HG02885 (cell line): ENCODE measurements at regions not wholly inside any gene's neighbourhood (a gene's known extent, or its start where the extent isn't known, plus 50 kb on each side); places are given as distances from the start of the nearest gene placed in this dataset.
"Not testable (repeated sequence)": the region's sequence is repeated elsewhere in the genome, so short reads cannot be mapped to it uniquely, and the experiment has no call there.

Source experiments
- ATAC-seq: cut with Tn5 transposase; IDR thresholded peaks from one replicate; pipeline ENCODE4 v1.9.1; 2021; ENCODE audit warnings: mild to moderate bottlenecking; ENCODE audit not compliant: unreplicated experiment, poor library complexity

DNA sequence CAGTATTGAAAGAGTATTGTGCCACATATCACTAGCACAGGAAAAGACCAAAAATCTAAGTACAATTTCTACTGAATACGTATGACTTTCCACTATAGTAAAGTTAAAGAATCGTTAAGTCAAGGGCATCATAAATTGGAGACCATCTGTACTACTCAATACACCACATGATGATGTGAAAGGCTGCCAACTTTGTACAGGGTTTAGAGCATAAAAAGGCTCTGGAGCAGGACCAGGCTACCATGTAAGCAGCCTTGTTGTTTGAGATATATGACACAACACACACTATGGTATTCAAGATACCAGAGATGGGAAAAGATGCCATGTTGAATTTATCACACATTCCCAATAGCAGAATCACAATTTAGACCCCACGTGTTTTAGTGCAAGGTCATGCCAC, 294.9 kb upstream of the TRPC5 start:
- ATAC-seq = no peak

- ATAC-seq = no peak
Measured at GRCh38 chrX:112368371-112368770, 285.8 kb upstream of the TRPC5 start.

- ATAC-seq = no peak
Measured at GRCh38 chrX:112367065-112367464, 284.5 kb upstream of the TRPC5 start.

DNA sequence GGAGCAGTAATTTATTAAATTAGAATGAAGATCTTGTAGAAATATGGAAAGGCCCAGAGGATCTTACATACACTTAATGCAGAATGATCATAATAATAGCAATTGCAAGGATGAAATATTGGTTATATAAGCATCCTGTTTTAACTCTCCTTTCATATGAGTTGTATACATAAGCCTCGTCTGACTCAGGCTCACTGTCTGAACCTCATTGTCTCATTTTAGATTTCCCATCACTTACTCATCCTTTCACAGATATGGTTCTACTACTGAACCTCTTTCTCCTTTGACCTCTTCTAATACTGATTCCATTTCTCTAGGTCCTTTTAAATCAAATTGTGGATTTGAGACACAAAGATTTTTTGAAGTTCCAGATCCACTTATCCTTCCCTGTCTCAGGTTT, 277.3 kb upstream of the TRPC5 start:
- no peak for ATAC-seq

DNA sequence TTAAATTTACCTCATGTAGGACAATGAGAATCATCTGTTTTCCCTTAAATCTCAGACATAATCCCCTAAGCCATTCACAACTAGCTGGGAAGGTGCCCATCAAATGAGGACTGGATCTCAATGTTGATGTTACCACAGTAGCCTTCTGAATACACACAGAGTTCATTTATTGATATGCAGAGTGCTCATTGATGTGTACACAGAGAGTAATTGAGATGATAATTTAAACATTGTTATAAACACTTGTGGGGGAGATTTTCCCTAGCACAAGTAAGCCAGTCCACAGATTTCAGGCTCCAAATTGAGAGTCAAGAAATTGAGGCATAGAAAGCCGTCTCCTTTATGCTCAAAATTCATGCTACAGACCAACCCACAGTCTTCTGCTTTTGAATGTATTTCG, 273.4 kb upstream of the TRPC5 start:
- ATAC-seq = no peak

DNA sequence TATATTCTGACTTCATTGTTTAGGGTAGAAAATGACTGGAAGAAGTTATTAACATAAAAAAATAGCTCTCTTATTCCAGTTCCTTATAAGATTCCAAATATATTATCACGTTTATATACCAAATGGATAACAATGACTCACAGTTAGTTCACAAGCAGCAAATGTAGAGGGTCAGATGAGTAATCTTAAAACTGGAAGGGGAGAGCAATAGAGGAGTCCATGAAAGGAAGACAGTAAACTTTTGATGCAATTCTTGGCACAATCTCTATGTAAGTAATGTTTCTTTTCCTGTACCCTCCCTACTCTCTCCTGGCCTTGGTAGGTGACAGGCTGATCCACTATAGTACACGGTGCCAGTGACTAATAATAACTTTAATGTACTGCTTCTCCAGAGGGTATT, 259.0 kb upstream of the TRPC5 start:
- no peak for ATAC-seq

DNA sequence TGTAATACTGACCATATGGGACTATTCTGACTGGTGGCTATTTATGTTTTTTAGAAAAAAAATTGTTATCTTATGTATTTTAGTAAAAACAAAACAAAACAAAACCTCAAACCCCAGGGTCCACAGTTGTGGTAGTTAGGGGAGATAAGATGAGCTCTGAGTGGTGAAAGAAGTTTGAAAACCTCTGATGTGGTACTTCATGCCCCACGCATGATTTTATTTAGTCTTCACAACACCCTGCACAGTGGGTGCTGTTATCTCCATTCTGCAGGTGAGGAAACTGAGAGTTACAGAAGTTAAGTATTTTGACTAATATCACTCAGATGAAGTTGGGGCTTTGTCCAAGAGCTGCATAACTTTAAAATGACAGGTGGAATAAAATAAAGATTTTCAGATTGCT, 230.6 kb upstream of the TRPC5 start:
- ATAC-seq = peak; percentile 69

DNA sequence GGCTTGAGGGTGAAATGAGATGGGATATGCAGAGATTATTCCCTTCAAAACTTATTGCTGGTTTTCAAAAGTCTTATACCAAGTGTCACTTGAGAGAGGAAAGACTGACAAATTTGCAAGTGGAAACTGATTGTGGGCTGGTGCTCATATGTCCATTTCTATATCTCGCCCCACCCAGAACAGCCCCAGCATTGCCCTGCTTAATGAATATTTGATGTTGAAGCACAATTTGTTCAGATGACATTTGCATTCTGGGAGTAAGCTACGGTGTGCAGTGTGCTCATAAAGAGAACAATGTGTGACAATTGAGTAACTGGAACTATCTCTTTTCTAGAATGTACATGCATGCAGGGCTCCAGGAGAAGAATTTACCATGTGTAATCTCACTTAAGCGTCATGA, 223.5 kb upstream of the TRPC5 start:
- ATAC-seq = no peak

DNA sequence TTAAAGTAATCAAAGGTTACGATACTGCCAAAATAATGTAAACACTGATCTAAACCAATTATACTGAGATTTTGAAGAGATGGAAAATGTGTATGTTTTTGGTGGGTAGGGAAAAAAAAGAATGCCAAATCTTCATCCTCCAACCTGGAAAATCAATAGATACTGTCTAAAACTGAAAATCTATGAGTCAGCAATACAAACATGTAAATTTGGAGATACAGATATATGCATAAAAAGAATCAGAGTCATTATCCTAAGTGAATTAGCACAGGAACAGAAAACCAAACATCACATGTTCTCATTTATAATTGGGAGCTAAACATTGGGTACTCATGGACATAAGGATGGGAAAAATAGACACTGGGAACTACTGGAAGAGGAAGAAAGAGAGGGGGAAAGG, 197.4 kb upstream of the TRPC5 start:
- no peak for ATAC-seq

DNA sequence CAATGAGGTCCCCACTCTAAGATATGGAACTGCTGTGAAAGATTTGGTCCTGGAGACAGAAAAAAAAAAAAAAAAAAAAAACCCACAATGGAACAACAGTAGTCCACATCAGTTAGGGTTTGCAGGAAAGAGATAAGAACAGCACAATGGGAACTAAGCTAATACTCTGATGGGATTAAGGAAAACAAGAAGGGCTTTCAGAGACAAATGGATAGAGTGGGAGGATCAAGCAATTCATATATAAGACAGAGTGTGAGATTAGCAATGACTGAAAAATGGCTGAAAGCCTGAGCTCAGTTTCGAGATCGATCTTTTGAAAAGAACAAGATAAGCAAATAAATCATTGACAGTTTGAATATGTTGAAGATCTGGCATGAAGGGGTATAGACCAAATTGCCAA, 188.4 kb upstream of the TRPC5 start:
- ATAC-seq = no peak

GRCh38 chrX:112266136-112266535, 183.6 kb upstream of the TRPC5 start:
- no peak for ATAC-seq

- ATAC-seq = no peak
Measured at GRCh38 chrX:112259375-112259774, 176.8 kb upstream of the TRPC5 start.

DNA sequence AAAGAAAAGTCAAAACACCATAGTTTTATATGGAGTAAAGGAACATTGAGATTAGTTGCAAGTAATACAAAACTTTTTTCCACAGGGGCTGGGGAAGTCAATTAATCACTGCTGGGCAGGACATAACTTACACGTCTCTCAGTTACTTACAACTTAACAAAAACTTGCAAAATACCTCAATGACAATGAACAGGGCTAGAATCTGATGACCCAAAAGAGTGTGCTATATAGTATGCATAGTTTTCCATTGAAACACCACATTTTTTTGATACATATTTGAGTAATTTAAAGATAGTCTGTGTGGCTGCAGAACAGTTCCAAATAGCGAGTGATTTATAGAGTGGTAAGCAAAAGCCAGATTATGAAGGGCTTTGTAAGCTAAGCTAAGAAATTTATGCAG, 172.3 kb upstream of the TRPC5 start:
- no peak for ATAC-seq

DNA sequence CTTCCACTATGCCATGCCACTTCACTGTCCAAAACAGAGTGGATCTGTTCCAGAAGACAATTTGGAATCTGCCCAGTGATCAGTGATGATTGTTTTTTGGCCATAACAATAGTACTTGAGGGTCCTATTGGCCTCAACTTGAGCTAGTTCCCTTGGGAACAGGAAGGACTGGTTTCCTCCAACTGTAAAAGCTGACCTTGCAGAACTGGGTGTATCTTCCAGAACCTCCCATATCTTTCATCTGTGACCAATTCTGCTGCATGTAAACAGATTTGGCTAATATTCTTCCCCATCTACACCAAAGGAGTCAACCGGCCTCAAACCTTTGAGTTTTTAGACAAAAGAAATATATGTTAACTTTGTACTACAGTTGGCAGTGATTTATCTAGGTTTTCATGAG, 165.1 kb upstream of the TRPC5 start:
- ATAC-seq = no peak

DNA sequence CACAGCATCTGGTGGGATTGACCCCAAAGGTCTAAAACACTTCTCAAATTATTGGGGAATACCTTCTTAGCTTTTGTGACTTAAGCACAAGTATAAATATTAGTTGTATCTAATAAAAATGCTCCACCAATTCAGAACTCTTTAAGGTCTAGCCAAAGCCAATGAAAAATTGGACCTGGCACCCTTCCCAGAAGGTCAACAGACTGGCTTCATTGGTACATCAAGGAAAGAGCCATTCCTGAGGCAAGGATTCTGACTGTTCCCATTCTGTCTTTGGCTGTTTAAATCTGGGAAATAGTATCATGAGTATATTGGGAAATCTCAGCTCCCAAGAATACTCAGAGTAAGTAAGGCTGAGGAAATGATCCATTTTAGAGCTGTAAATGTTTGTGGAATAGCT, 153.0 kb upstream of the TRPC5 start:
- ATAC-seq = no peak

DNA sequence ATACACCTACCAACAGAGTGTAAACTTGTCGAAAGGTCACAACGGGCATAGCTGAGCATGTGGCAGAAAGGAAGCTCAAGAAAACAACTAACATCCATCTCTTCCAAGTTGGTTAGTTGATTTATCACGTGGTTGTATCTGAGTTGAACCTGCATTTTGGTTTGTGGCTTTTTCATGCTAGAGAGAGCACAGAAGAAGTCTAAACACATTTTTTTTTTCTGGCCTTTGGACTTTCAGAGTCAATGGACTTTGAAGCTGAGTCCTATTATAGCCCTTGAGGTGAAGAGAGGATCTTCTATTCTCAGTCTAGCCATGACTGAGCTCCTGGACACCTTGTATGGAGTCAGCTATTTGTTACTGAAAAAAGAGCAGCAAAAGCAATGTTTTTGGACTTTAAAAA, 150.6 kb upstream of the TRPC5 start:
- no peak for ATAC-seq

DNA sequence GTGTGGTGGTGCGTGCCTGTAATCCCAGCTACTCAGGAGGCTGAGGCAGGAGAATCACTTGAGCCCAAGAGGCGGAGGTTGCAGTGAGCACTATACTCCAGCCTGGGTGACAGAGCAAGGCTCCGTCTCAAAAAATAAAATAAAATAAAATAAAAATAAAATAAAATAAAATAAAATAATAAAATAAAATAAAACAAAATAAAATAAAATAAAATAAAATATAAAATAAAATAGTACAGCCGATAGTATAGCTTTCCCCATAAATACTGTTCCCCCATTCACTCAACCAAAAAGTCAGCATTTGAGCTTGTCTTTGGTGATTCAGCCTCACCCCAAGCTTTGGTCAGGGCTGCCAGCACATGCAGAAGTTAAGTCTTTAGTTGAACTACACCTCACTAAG, 144.2 kb upstream of the TRPC5 start:
- not testable (repeated sequence) for ATAC-seq

DNA sequence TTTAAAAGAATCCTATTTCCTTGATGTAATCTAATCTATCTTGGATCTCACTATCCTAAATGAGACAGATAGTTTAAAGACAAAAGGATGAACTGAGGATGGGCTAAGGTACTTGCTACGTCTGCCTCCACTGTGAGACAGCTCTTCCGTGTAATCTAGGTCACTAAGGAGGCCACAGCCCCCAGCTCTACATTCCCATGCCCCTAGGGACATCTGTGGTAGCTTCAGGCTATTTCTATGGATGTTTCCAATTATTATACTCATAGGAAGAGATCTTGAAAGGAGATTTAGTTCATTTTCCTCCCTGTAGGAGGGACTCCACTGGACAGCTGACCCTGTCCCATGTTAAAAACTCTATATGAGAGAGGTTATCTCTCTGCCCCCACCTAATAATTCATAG, 140.8 kb upstream of the TRPC5 start:
- no peak for ATAC-seq

- ATAC-seq = no peak
Measured at GRCh38 chrX:112218388-112218787, 135.8 kb upstream of the TRPC5 start.

GRCh38 chrX:112211459-112211858, 128.9 kb upstream of the TRPC5 start:
- ATAC-seq = peak; percentile 62

GRCh38 chrX:112197840-112198239, 115.3 kb upstream of the TRPC5 start:
- no peak for ATAC-seq

DNA sequence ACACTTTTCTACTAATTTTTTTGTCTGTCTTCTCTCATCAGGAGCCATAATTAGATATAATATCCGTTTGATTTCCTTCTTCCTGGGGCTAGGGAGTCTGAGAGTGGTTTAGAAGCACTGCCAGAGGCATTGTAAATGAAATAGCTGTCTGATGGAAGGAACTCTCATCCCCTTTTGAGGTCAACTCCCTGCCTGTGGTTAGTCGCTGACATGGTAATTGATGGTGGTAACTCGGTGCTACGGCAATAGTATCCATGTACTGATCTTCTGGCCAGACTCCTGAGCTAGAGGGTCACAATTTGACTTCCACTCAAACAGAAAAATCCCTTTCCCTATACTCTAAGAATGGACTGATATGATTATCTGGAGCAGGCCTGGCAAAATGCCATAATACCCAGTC, 108.1 kb upstream of the TRPC5 start:
- no peak for ATAC-seq

DNA sequence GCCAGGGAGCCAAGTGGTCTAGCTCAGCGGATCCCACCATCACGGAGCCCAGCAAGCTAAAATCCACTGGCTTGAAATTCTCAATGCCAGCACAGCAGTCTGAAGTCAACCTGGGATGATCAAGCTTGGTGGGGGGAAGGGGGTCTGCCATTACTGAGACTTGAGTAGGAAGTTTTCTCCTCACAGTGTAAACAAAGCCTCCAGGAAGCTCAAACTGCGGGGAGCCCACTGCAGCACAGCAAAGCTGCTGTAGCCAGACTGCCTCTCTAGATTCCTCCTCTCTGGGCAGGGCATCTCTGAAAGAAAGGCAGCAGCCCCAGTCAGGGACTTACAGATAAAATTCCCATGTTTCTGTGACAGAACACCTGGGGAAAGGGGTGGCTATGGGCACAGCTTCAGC, 98.8 kb upstream of the TRPC5 start:
- not testable (repeated sequence) for ATAC-seq
